CD4-positive, alpha-beta T cell treated with Interferon alpha-2 for 1 hour (primary cell): ENCODE measurements at regions not wholly inside any gene's neighbourhood (a gene's known extent, or its start where the extent isn't known, plus 50 kb on each side); places are given as distances from the start of the nearest gene placed in this dataset.
"Not testable (repeated sequence)": the region's sequence is repeated elsewhere in the genome, so short reads cannot be mapped to it uniquely, and the experiment has no call there.

Experiments
- DNase-seq, 2 donors: peaks; one replicate each; pipeline ENCODE4 v3.0.0-alpha.2; 2020 to 2022

DNA sequence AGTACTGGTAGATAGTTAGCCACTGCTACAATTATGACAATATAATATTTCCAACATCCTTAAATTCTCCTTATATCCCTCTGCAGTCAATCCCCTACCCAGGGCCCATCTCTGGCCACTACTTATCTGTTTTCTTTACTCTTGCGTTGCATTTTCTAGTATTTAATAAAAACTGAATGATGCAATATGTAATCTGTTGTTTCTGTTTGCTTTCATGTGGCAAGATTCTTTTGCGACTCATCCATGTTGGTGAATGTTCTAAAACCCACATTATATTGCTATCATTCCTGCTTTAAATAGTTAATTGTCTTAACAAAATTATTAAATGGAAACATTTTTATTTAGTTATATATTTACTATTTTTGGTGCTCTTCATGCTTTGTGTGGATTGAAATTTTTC is 338.5 kb downstream of the MDFIC start:
- no peak for DNase-seq

GRCh38 chr7:115252461-115252860 is 330.6 kb downstream of the MDFIC start:
- no peak for DNase-seq

GRCh38 chr7:115249080-115249479 is 327.2 kb downstream of the MDFIC start:
- no peak for DNase-seq

GRCh38 chr7:115241151-115241550 is 319.3 kb downstream of the MDFIC start:
- no peak for DNase-seq

GRCh38 chr7:115240242-115240641 is 318.3 kb downstream of the MDFIC start:
- DNase-seq, result no peak

DNA sequence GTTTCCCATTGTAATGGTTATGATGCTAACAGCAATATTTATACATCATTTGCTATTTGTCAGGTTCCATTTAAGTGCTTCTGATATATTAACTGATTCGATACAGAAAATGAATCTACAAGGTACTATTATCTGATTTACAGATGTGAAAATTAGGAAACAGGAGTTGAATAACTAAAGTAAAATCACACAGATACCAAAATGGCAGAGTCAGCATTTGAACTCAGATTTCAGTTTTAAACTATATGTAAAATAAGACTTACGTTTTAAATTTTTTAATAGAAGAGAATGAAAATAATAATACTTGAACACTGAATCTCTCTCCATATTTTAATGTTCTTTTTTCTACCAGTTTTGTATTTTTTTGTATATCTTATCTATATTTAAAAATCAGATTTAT is 313.2 kb downstream of the MDFIC start:
- no peak for DNase-seq

DNA sequence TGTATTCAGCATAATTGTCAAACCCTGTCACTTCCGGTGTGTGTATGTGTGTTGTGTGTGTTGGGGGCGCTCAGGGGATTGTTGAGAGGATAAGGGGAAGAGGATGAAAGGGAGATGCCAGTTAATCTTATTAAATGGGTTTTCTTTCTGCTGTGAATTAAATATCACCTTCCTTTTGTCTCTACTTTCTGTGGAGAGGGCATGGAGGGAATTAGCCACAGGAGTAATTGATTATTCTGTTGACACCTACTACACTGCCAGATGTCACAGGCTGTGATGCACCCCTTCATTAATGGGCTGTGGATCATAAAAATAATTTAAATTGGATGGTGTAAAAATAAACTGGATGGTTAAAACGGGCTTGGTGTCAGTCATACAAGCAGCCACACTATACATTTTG is 311.9 kb downstream of the MDFIC start:
- no peak for DNase-seq

DNA sequence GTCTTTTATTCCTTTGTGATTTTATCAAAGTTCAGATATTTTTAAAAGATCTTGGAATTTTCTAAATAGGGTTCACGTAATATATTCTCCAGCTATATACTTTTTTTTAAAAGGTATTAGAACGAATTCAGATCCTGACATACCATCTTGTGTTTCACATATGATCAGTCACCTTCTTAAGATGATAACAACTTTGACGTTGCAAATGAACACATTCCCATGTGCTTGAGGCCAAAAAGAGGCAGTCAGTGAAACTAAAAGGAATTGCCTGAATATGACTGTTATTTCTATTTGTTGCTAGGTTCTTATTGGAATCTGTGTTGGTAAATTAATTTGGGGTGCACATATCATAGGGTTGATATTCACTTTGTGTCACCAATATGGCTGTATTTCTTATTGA is 310.1 kb downstream of the MDFIC start:
- DNase-seq, result no peak

DNA sequence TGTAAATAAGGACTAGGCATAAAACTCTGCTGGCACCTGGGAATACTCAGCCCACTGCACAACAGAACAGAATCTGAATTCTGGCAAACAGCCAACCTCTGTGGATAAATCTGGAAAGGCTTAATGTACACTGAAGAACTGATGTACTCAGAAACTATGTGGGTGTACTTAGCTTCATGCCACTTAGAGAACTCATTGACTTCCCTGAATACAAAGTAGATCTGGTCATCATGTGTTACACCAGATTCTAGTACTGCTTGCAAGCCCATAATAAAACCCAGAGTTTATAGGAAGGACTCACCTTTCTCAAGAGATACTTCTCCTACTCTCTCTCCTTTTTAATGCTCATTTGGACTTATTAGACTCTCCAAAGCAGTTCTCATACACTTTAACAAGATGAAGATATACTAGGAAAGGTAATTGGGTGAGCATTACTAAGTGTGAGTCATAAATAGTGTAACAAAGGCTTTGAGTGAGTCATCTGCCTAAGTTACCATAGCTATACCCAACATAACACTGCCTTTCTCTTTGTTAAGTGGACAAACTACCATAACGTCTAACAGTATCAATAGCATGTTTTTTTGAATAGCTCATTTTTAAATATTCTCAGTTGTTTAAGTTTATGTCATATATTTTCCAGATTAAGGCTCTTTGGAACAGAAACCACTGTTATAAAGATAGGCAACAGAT is 309.1 kb downstream of the MDFIC start:
- DNase-seq, result peak in 1 of 2 donors; percentile 29

- peak in 1 of 2 donors; percentile 48 for DNase-seq
Measured at GRCh38 chr7:115229401-115230105, 307.7 kb downstream of the MDFIC start.

DNA sequence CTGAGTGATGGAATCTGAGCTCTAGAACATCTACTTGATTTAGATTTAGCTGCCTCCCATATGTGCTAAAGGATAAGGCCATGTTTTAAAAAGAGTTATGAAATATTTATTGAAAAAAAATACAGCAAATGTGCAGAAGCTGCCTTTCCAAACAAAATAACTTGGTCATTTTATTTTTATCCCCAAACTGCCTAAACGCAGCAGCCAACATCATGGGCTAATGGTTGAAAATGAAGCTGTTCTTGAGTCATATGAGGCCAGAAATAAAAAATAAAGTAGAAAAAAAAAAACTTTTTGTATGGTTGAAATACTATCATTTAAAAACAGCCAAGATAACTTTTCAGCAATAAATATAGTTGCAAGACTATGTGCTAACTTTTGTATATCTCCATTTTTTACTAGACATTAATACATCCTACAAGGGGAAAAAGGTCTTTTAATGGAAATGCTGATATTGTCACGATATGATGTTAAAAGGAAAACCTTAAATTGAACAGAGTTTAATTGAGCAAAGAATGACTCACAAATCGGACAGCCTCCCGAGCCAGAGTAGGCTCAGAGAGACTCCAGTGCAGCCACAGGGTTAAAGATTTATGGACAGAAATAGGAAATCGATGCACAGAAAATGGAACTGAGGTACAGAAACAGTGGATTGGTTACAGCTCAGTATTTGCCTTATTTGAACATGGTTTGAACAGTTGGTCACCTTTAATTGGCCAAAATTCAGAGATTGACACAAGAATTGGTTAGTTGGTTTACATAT is 305.8 kb downstream of the MDFIC start:
- DNase-seq, result no peak

GRCh38 chr7:115226410-115226809 is 304.5 kb downstream of the MDFIC start:
- DNase-seq, result no peak

- DNase-seq, result no peak
Measured at GRCh38 chr7:115224922-115225321, 303.0 kb downstream of the MDFIC start.

- no peak for DNase-seq
Measured at GRCh38 chr7:115223959-115224358, 302.1 kb downstream of the MDFIC start.

GRCh38 chr7:115221456-115221855 is 299.6 kb downstream of the MDFIC start:
- DNase-seq, result no peak

- no peak for DNase-seq
Measured at GRCh38 chr7:115218076-115218475, 296.2 kb downstream of the MDFIC start.

- peak in 1 of 2 donors; percentile 38 for DNase-seq
Measured at GRCh38 chr7:115217373-115217772, 295.5 kb downstream of the MDFIC start.

GRCh38 chr7:115216652-115217051 is 294.8 kb downstream of the MDFIC start:
- no peak for DNase-seq

DNA sequence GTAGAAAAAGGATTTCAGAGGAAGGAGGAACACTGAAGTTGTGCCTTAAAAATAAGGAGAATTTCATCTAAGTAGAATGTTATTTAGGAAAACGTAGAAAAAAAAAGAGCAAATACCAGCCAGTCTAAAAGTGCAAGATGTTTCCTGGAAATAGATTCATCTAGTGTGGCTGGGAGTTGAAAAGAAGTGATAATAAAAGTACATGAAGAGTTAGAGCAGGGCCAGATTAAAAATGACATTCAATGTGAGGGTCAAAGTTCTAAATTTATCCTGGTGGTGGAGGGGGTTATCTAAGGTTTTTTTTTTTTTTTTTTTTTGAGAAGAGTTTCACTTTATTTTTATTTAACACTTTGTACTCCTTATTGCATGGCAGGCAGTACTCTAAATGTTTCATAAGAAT is 289.3 kb downstream of the MDFIC start:
- no peak for DNase-seq

DNA sequence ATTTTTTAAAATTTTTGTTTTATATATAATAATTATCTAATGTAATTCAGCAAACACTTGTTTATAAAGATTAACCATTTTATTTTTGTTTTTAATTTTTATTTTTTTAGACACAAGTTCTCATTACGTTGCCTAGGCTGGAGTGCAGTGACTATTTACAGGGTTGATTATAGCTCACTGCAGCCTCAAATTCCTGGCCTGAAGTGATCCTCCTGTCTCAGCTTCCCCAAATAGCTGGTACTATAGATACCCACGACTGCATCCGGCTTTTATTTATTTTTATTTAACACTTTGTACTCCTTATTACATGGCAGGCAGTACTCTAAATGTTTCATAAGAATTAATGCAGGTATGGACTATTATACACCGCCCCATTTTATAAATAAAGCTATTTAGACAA is 288.7 kb downstream of the MDFIC start:
- DNase-seq, result no peak

DNA sequence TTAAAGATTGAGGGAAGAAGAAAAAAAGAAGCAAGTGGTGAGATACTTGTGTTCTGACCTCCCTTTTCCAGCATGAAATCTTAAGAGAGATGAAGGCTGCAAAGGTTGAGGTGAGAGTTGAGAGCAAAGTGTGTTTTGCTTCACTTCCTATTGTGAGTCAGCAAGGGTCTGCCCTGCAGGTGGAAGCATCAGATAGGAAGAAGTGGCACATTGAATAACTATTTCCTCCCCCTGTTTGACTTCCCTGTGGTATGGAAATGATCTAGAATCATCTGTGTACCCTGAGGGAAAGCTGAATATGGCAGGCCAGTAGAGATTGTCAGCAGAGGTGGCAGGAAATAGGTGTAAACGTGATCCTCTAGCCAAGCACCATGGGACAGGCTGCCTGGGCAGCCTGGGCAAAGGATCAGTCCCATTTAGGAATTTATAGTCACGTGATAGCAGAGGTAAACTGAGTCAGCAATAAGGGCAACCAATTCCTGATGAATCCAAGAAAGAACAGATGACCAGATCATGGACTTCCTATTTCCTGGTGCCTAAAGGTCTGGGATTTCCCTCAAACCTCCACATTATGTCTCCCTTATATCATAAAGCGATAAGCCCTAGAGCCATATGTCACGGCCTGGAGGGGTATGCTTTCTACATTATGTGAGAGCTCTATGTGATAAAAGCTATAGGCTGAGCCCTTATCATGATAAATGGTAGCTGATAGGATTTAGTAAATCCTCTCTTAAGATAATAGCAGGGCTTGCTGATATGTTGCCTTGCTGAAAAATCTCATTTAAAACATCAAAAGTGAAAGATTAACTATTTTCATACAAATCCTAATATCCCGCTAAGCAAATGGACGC is 287.0 kb downstream of the MDFIC start:
- DNase-seq, result no peak

GRCh38 chr7:115206374-115206773 is 284.5 kb downstream of the MDFIC start:
- not testable (repeated sequence) for DNase-seq

DNA sequence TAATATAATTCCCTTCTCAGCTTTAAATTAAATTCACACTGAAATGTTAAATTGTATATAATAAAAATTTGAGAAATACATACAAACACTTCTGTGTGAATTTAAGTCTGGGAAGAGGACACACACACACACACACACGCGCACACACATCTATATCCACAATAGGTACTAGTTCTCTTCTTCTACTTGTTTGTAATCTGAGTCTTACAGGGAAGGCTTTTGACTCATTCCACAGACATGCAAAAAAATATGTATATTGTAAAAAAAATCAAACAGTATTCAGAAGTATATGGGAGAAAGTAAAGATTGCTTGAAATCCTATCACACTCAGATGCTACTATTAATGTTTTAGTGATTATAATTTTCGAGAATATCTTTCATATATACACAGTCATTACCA is 276.2 kb downstream of the MDFIC start:
- no peak for DNase-seq
